Lung (tissue), 11 donors: ENCODE measurements at regions not wholly inside any gene's neighbourhood (a gene's known extent, or its start where the extent isn't known, plus 50 kb on each side); places are given as distances from the start of the nearest gene placed in this dataset.

ENCODE experiments used
- ATAC-seq: fragments of 200-7000 bp; cut with Tn5 transposase; one replicate; pipeline ENCODE4 v1.9.1; 2020; ENCODE audit warnings: moderate number of reproducible peaks; ENCODE audit not compliant: insufficient read depth, low FRiP score
- DNase-seq, 3 donors: peaks; one replicate each; pipeline ENCODE4 v3.0.0-alpha.2; 2013 to 2017
- H3K27ac ChIP-seq, 2 donors: one replicate each; pipeline ENCODE4 v1.5.1; 2013; ENCODE audit warnings: mild to moderate bottlenecking in 2 of 2, moderate library complexity in 2 of 2, control low read depth in 1 of 2, inconsistent platforms in 1 of 2, low read depth in 1 of 2, low read length in 1 of 2
- H3K27me3 ChIP-seq, 3 donors: one replicate each; pipeline ENCODE4 v1.5.1; 2013; ENCODE audit warnings: low read length in 2 of 3; ENCODE audit not compliant: control insufficient read depth in 3 of 3, insufficient read depth in 3 of 3
- H3K36me3 ChIP-seq, 4 donors: one replicate each; pipeline ENCODE4 v1.5.1; 2013; ENCODE audit warnings: low read length in 4 of 4, mild to moderate bottlenecking in 1 of 4, moderate library complexity in 1 of 4; ENCODE audit not compliant: control insufficient read depth in 4 of 4, insufficient read depth in 4 of 4
- H3K4me1 ChIP-seq, 5 donors: one replicate each; pipeline ENCODE4 v1.5.1; 2013; ENCODE audit warnings: low read length in 5 of 5, mild to moderate bottlenecking in 2 of 5, moderate library complexity in 1 of 5; ENCODE audit not compliant: control insufficient read depth in 5 of 5, insufficient read depth in 5 of 5
- H3K4me3 ChIP-seq: one replicate; pipeline ENCODE4 v1.5.1; 2013; ENCODE audit warnings: mild to moderate bottlenecking, control low read depth, moderate library complexity
- H3K9ac ChIP-seq, 2 donors: one replicate each; pipeline ENCODE4 v1.5.1; 2013; ENCODE audit warnings: low read length in 2 of 2, control low read depth in 1 of 2; ENCODE audit not compliant: insufficient read depth in 1 of 2
- H3K9me3 ChIP-seq, 4 donors: one replicate each; pipeline ENCODE4 v1.5.1; 2013; ENCODE audit warnings: low read length in 3 of 4, mild to moderate bottlenecking in 1 of 4, moderate library complexity in 1 of 4; ENCODE audit not compliant: control insufficient read depth in 4 of 4, insufficient read depth in 3 of 4
- WGBS, 2 donors: extraction: QIAGEN DNeasy Blood & Tissue Kit; methylation state at CpG; one replicate each; pipeline ENCODE4 v1.1.7; 2013; 5-methylcytosine and 5-hydroxymethylcytosine counted together
- TF ChIP-seq, protein P1 (sequence below): IDR thresholded peaks from 2 replicates; pipeline ENCODE4 v1.5.1; 2012; ENCODE audit warnings: mild to moderate bottlenecking; ENCODE audit errors: control extremely low read depth, extremely low read depth
- donor health status: control.
- donor health status: control.
- donor health status: Bipolar disorder and iron deficiency.
- donor health status: healthy.
- donor health status: DM: yes; HTN: yes; CAD: no.

DNA sequence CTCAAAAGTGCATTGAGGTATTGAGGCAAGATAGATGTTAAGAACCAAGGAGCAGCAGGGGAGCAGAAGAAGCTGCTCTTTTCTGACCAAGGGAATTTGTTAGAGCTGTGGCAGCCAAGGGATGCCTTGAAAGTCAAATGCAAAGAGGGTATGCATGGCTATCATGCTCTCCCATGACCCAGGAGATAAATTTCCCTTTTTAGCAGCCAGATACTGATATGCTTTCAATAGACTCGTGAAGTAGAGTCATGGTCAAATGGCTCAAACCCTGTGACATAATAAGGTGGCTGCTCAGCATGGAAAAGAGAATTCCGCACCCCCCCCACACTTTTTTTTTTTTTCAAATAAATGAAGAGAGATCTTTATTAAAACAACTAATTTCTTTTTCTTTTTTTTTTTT, 180.9 kb upstream of the ACTBL2 start:
- TF ChIP-seq, protein P1, sequence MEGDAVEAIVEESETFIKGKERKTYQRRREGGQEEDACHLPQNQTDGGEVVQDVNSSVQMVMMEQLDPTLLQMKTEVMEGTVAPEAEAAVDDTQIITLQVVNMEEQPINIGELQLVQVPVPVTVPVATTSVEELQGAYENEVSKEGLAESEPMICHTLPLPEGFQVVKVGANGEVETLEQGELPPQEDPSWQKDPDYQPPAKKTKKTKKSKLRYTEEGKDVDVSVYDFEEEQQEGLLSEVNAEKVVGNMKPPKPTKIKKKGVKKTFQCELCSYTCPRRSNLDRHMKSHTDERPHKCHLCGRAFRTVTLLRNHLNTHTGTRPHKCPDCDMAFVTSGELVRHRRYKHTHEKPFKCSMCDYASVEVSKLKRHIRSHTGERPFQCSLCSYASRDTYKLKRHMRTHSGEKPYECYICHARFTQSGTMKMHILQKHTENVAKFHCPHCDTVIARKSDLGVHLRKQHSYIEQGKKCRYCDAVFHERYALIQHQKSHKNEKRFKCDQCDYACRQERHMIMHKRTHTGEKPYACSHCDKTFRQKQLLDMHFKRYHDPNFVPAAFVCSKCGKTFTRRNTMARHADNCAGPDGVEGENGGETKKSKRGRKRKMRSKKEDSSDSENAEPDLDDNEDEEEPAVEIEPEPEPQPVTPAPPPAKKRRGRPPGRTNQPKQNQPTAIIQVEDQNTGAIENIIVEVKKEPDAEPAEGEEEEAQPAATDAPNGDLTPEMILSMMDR: no peak
- 85 to 88% methylated on average over 2 of the region's 2 CpGs for WGBS, 2 donors
- no peak for DNase-seq
- H3K4me1 ChIP-seq: peaks cover 0 to 16% (median 0%) of the 10 kb centered on the region in 5 donors
- H3K4me3 ChIP-seq: no peak overlapping the region
- H3K9ac ChIP-seq: no peak overlapping the region
- no peaks in the 10 kb centered on the region for H3K9me3 ChIP-seq
- H3K27me3 ChIP-seq: no peaks in the 10 kb centered on the region
- H3K27ac ChIP-seq: peak overlapping the region in 1 of 2 donors; percentile 25
- no peak for ATAC-seq
- no peaks in the 10 kb centered on the region for H3K36me3 ChIP-seq

DNA sequence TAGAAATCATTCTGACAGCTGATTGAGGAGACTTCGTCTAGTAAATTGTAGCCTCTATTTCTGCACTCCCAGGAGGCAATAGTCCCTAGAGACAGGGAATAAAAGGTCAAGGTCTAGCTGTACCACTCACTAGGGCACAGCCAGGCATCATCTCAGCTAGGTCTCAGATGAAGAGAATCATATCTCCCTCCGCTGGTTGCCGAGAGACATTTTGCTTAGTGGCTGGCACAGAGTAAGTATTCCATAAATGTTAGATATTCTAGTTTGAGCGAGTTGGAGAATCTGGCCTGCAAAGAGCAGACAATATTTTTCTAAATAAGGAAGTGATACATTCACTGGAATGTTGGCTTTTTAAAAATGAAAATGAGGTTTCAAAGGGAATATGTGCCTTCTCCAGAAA, 180.4 kb upstream of the ACTBL2 start:
- WGBS, 2 donors: 79 to 80% methylated on average over 4 of the region's 4 CpGs
- no peak overlapping the region for H3K4me3 ChIP-seq

DNA sequence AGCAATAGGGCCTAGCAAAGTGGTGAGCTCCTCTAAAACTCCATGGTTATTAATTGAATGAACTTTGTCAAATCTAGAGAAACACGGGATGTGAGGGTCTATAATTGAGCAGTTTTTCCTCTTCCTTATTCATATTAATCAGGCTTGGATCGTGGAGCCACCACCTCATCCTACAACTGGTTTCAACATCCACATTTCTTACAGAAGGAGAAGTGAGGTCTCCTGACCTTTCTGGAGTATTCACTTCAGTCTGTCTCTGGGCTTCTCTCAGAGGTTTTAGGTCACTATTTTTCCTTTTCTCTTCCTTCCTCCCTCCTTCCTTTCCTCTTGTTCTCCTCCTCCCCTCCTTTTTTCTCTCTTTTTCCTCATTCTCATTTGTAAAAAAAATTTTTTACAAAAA, 177.3 kb upstream of the ACTBL2 start:
- ATAC-seq: no peak
- Histone ChIP-seq H3K27ac (no peak overlapping the region), H3K9ac (no peak overlapping the region), H3K27me3 (no peaks in the 10 kb centered on the region), H3K9me3 (no peaks in the 10 kb centered on the region), H3K4me1 (peaks cover 0 to 10% (median 0%) of the 10 kb centered on the region in 5 donors), H3K36me3 (no peaks in the 10 kb centered on the region), H3K4me3 (no peak overlapping the region)
- WGBS, 2 donors: 66 to 71% methylated on average over 2 of the region's 2 CpGs
- no peak for DNase-seq
- TF ChIP-seq, protein P1: no peak

More for the DNA sequence above, 180.4 kb upstream of the ACTBL2 start:
- Histone ChIP-seq H3K9me3 (no peaks in the 10 kb centered on the region), H3K27me3 (no peaks in the 10 kb centered on the region), H3K36me3 (no peaks in the 10 kb centered on the region), H3K4me1 (peaks cover 0 to 16% (median 0%) of the 10 kb centered on the region in 5 donors), H3K9ac (no peak overlapping the region), H3K27ac (peak overlapping the region in 1 of 2 donors; percentile 25)
- TF ChIP-seq, protein P1: no peak
- ATAC-seq: no peak
- DNase-seq: peak in 2 of 3 donors; percentile 14 to 32

DNA sequence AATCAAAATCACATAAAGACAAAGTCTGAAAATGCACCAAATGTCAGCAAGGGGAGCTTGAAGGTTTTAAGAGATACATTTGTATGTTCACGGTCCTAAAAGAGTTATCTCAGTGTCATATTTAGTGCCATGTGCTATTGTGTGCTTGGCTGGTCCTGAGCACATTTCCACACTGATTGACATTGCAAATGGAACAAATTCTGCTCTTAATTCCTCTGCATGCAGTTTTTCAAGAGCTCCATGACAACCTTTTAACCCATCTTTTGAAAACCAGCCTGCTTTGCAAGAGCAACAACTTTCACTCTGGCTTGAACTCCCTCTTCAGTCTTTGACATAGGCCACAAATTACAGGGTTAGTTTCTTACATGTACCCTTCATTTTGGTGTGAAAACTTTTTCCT, 175.4 kb upstream of the ACTBL2 start:
- H3K36me3 ChIP-seq: no peaks in the 10 kb centered on the region
- peaks cover 0 to 4% (median 0%) of the 10 kb centered on the region in 5 donors for H3K4me1 ChIP-seq
- no peak overlapping the region for H3K4me3 ChIP-seq
- no peaks in the 10 kb centered on the region for H3K9me3 ChIP-seq
- 86 to 93% methylated on average over 1 of the region's 1 CpG for WGBS, 2 donors
- no peaks in the 10 kb centered on the region for H3K27me3 ChIP-seq
- no peak for DNase-seq
- TF ChIP-seq, protein P1: no peak
- H3K9ac ChIP-seq: no peak overlapping the region
- H3K27ac ChIP-seq: no peak overlapping the region
- ATAC-seq: no peak
